ENCODE measurements at regions not wholly inside any gene's neighbourhood (a gene's known extent, or its start where the extent isn't known, plus 50 kb on each side); places are given as distances from the start of the nearest gene placed in this dataset.

GRCh38 chr2:193276988-193277387 lies 1082.3 kb upstream of the TMEFF2 start:
- Histone ChIP-seq H3K4me3 (ENCODE audit: low read depth in 2 of 2, low read length in 1 of 2) (no peak overlapping the region), H3K9me3 (no peaks in the 10 kb centered on the region), H3K27ac (ENCODE audit: low read depth in 2 of 2, low read length in 1 of 2) (no peak overlapping the region), H2AFZ (ENCODE audit: low read depth) (no peak overlapping the region), H3K79me2 (ENCODE audit: insufficient read depth) (no peaks in the 10 kb centered on the region), H3K9ac (no peak overlapping the region), H3K4me2 (no peak overlapping the region), H3K27me3 (ENCODE audit: insufficient read depth) (no peaks in the 10 kb centered on the region), H3K4me1 (ENCODE audit: control insufficient read depth in 1 of 2, insufficient read depth in 2 of 2, low read depth in 1 of 2, low read length in 1 of 2) (no peaks in the 10 kb centered on the region; a peak in 2 of 4 replicates), H3K36me3 (replicated peaks in 1 of 2; ENCODE audit: control insufficient read depth in 1 of 2, insufficient read depth in 2 of 2, low read length in 1 of 2) (no peaks in the 10 kb centered on the region), H4K20me1 (ENCODE audit: insufficient read depth) (no peaks in the 10 kb centered on the region), H3K9me2 (no peaks in the 10 kb centered on the region), H3F3A (replicated peaks; ENCODE audit: insufficient read depth) (no peaks in the 10 kb centered on the region)
- no peak for DNase-seq
- TF ChIP-seq FOSL2 (IDR thresholded peaks at IDR 0.05; ENCODE audit: borderline replicate concordance, low read depth): no peak
- no peak for TF ChIP-seq SIN3A (IDR thresholded peaks at IDR 0.05; ENCODE audit: borderline replicate concordance, low read depth, low read length)
- TF ChIP-seq RCOR1 (IDR thresholded peaks at IDR 0.05; ENCODE audit: low read length): no peak
- TF ChIP-seq, protein P1, sequence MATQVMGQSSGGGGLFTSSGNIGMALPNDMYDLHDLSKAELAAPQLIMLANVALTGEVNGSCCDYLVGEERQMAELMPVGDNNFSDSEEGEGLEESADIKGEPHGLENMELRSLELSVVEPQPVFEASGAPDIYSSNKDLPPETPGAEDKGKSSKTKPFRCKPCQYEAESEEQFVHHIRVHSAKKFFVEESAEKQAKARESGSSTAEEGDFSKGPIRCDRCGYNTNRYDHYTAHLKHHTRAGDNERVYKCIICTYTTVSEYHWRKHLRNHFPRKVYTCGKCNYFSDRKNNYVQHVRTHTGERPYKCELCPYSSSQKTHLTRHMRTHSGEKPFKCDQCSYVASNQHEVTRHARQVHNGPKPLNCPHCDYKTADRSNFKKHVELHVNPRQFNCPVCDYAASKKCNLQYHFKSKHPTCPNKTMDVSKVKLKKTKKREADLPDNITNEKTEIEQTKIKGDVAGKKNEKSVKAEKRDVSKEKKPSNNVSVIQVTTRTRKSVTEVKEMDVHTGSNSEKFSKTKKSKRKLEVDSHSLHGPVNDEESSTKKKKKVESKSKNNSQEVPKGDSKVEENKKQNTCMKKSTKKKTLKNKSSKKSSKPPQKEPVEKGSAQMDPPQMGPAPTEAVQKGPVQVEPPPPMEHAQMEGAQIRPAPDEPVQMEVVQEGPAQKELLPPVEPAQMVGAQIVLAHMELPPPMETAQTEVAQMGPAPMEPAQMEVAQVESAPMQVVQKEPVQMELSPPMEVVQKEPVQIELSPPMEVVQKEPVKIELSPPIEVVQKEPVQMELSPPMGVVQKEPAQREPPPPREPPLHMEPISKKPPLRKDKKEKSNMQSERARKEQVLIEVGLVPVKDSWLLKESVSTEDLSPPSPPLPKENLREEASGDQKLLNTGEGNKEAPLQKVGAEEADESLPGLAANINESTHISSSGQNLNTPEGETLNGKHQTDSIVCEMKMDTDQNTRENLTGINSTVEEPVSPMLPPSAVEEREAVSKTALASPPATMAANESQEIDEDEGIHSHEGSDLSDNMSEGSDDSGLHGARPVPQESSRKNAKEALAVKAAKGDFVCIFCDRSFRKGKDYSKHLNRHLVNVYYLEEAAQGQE (IDR thresholded peaks at IDR 0.05; ENCODE audit: low read depth, low read length): no peak
- no peak for TF ChIP-seq GABPA (IDR thresholded peaks at IDR 0.05; ENCODE audit: low read depth)
- TF ChIP-seq FOXM1 (IDR thresholded peaks at IDR 0.05; ENCODE audit: low read depth): no peak
- no peak for TF ChIP-seq SMC3 (IDR thresholded peaks at IDR 0.05; ENCODE audit: low read depth, low read length)
- TF ChIP-seq ZBTB33 (IDR thresholded peaks at IDR 0.05; ENCODE audit: borderline replicate concordance, low read depth): no peak
- TF ChIP-seq FOXJ3 (CRISPR knock-in tag; IDR thresholded peaks at IDR 0.05): no peak
- TF ChIP-seq TCF12 (IDR thresholded peaks at IDR 0.05): no peak
- no peak for TF ChIP-seq JUND (IDR thresholded peaks at IDR 0.05)
- TF ChIP-seq POLR2AphosphoS5 (IDR thresholded peaks at IDR 0.05; ENCODE audit: low read depth, low read length): no peak
- no peak for TF ChIP-seq NRF1 (IDR thresholded peaks at IDR 0.05; ENCODE audit: low read depth, low read length)
- TF ChIP-seq MEF2A (IDR thresholded peaks at IDR 0.05; ENCODE audit: borderline replicate concordance, low read depth): no peak
- no peak for TF ChIP-seq EZH2phosphoT487 (IDR thresholded peaks at IDR 0.05; ENCODE audit: borderline replicate concordance, low read depth)
- CTCF ChIA-PET: no interaction called here
- POLR2A ChIA-PET: no interaction called here
- 82% methylated on average over 11 of the region's 11 CpGs for WGBS (ENCODE audit: low lambda C conversion rate)
